ENCODE measurements at regions not wholly inside any gene's neighbourhood (a gene's known extent, or its start where the extent isn't known, plus 50 kb on each side); places are given as distances from the start of the nearest gene placed in this dataset.

- TF ChIP-seq CTCF (IDR thresholded peaks at IDR 0.05) (no peak), POLR2A (IDR thresholded peaks at IDR 0.05) (no peak)
These were observed 443.8 kb upstream of the MANEA start for GRCh38 chr6:95133578-95133977.
